ENCODE measurements at regions not wholly inside any gene's neighbourhood (a gene's known extent, or its start where the extent isn't known, plus 50 kb on each side); places are given as distances from the start of the nearest gene placed in this dataset.

GRCh38 chr18:1467461-1467964, 562.8 kb downstream of the ADCYAP1 start:
- intact Hi-C loops (cut with micrococcal nuclease), result loop anchor here (5.0 kb wide), 1 partner anchor 50 kb away; no protein-coding TSS in a partner anchor
- no peak for ATAC-seq
- H3K79me2 ChIP-seq (ENCODE audit: insufficient read depth, low read length), result no peaks in the 10 kb centered on the region
- H4K20me1 ChIP-seq (ENCODE audit: insufficient read depth), result no peaks in the 10 kb centered on the region
- no peak for DNase-seq (ENCODE audit: low read depth, low spot score)
- no peaks in the 10 kb centered on the region for H3K9me2 ChIP-seq (ENCODE audit: insufficient read depth)
- ChIA-PET CTCF (no interaction called here), RAD21 (ENCODE audit: low non-redundant PET in 1 of 2, low total read pairs in 2 of 2, uncharacterized antibody in 2 of 2, unreplicated experiment in 2 of 2) (no interaction called here), POLR2A (no interaction called here)
- H3K9me3 ChIP-seq (ENCODE audit: control insufficient read depth in 1 of 2, insufficient read depth in 1 of 2, low read depth in 1 of 2, low read length in 2 of 2), result no peaks in the 10 kb centered on the region
- no peak overlapping the region for H3K27ac ChIP-seq (ENCODE audit: low read depth, low read length)
- H3K4me1 ChIP-seq (ENCODE audit: control insufficient read depth in 1 of 2, insufficient read depth in 2 of 2, low read length in 2 of 2), result no peaks in the 10 kb centered on the region
- no peaks in the 10 kb centered on the region for H3K36me3 ChIP-seq (ENCODE audit: control insufficient read depth in 1 of 2, insufficient read depth in 2 of 2, low read length in 2 of 2)
- TF ChIP-seq EGR1 (IDR thresholded peaks at IDR 0.05; ENCODE audit: low read depth) (no peak), ELF1 (IDR thresholded peaks at IDR 0.05; ENCODE audit: borderline replicate concordance, low read depth) (no peak), SRF (IDR thresholded peaks at IDR 0.05; ENCODE audit: low read depth) (no peak), CTCF (IDR thresholded peaks at IDR 0.05 in 2 of 3, conservative IDR thresholded peaks at IDR 0.05 in 1 of 3; ENCODE audit: borderline replicate concordance in 1 of 3, insufficient read depth in 1 of 3, low read depth in 2 of 3, low read length in 2 of 3) (no peak), ZBTB33 (IDR thresholded peaks at IDR 0.05; ENCODE audit: extremely low read depth, insufficient replicate concordance, low read length) (no peak), POLR2AphosphoS5 (IDR thresholded peaks at IDR 0.05; ENCODE audit: low read depth, low read length) (no peak), FOSL1 (IDR thresholded peaks at IDR 0.05; ENCODE audit: low read depth) (no peak), YY1 (IDR thresholded peaks at IDR 0.05; ENCODE audit: extremely low read depth, insufficient replicate concordance, low read depth, low read length) (no peak), SP1 (IDR thresholded peaks at IDR 0.05; ENCODE audit: low read depth) (no peak), ZNF274 (IDR thresholded peaks at IDR 0.05; ENCODE audit: low read depth, low read length) (no peak), POLR2A (IDR thresholded peaks at IDR 0.05; ENCODE audit: borderline replicate concordance, extremely low read depth, insufficient read depth, insufficient read length) (no peak), CEBPB (IDR thresholded peaks at IDR 0.05; ENCODE audit: low read depth) (no peak), SIN3A (IDR thresholded peaks at IDR 0.05; ENCODE audit: low read depth) (no peak), MAX (IDR thresholded peaks at IDR 0.05) (no peak), JUND (IDR thresholded peaks at IDR 0.05) (no peak)
- no peak overlapping the region for H3K9ac ChIP-seq (ENCODE audit: low read length)
- no TSS peak for BruUV-seq (replicated peaks)
- peaks cover 7% of the 10 kb centered on the region for H3K27me3 ChIP-seq (ENCODE audit: insufficient read depth, low read length)
- H3K4me3 ChIP-seq (replicated peaks in 1 of 2; ENCODE audit: low read depth in 1 of 2, low read length in 2 of 2), result no peak overlapping the region
- no peak overlapping the region for H3K4me2 ChIP-seq (ENCODE audit: low read length)
- no peak overlapping the region for H2AFZ ChIP-seq (ENCODE audit: low read depth, low read length, poor library complexity, severe bottlenecking)
